ENCODE measurements at regions not wholly inside any gene's neighbourhood (a gene's known extent, or its start where the extent isn't known, plus 50 kb on each side); places are given as distances from the start of the nearest gene placed in this dataset.

GRCh38 chr14:82047777-82048470, 514.3 kb upstream of the SEL1L start:
- no peak for DNase-seq (ENCODE audit: low spot score)

GRCh38 chr14:82052778-82053177, 519.1 kb upstream of the SEL1L start:
- no peak for DNase-seq (ENCODE audit: low spot score)

GRCh38 chr14:82055515-82056115, 522.0 kb upstream of the SEL1L start:
- no peak for DNase-seq (ENCODE audit: low spot score)

- no peak for DNase-seq (ENCODE audit: low spot score)
These were observed 526.6 kb upstream of the SEL1L start for GRCh38 chr14:82060219-82060618.

GRCh38 chr14:82067221-82067875, 533.7 kb upstream of the SEL1L start:
- no peak for DNase-seq (ENCODE audit: low spot score)

GRCh38 chr14:82070040-82070439, 536.4 kb upstream of the SEL1L start:
- no peak for DNase-seq (ENCODE audit: low spot score)

GRCh38 chr14:82070753-82071152, 537.1 kb upstream of the SEL1L start:
- DNase-seq (ENCODE audit: low spot score): no peak

- no peak for DNase-seq (ENCODE audit: low spot score)
These were observed 539.9 kb upstream of the SEL1L start for GRCh38 chr14:82073547-82073946.

GRCh38 chr14:82075566-82075965, 541.9 kb upstream of the SEL1L start:
- DNase-seq (ENCODE audit: low spot score): no peak

- DNase-seq (ENCODE audit: low spot score): no peak
These were observed 545.9 kb upstream of the SEL1L start for GRCh38 chr14:82079553-82079952.

- DNase-seq (ENCODE audit: low spot score): no peak
These were observed 546.7 kb upstream of the SEL1L start for GRCh38 chr14:82080370-82080769.

GRCh38 chr14:82084813-82085212, 551.2 kb upstream of the SEL1L start:
- DNase-seq (ENCODE audit: low spot score): no peak

- DNase-seq (ENCODE audit: low spot score): no peak
These were observed 557.4 kb upstream of the SEL1L start for GRCh38 chr14:82091097-82091496.

- DNase-seq (ENCODE audit: low spot score): no peak
These were observed 561.2 kb upstream of the SEL1L start for GRCh38 chr14:82094829-82095345.

- DNase-seq (ENCODE audit: low spot score): no peak
These were observed 570.4 kb upstream of the SEL1L start for GRCh38 chr14:82104013-82104412.

GRCh38 chr14:82112210-82112839, 578.7 kb upstream of the SEL1L start:
- no peak for DNase-seq (ENCODE audit: low spot score)

GRCh38 chr14:82113007-82113406, 579.4 kb upstream of the SEL1L start:
- no peak for DNase-seq (ENCODE audit: low spot score)

GRCh38 chr14:82113710-82114109, 580.1 kb upstream of the SEL1L start:
- DNase-seq (ENCODE audit: low spot score): no peak

GRCh38 chr14:82116721-82117120, 583.1 kb upstream of the SEL1L start:
- DNase-seq (ENCODE audit: low spot score): no peak

GRCh38 chr14:82122655-82123054, 589.0 kb upstream of the SEL1L start:
- DNase-seq (ENCODE audit: low spot score): no peak

GRCh38 chr14:82124511-82124910, 590.9 kb upstream of the SEL1L start:
- DNase-seq (ENCODE audit: low spot score): no peak

GRCh38 chr14:82126006-82126405, 592.4 kb upstream of the SEL1L start:
- no peak for DNase-seq (ENCODE audit: low spot score)

GRCh38 chr14:82134411-82134810, 600.8 kb upstream of the SEL1L start:
- no peak for DNase-seq (ENCODE audit: low spot score)

Measured in CD4-positive, alpha-beta T cell treated with Interleukin-6 at 100 ng/mL for 8 hours (primary cell).